Keratinocyte (primary cell): ENCODE measurements at regions not wholly inside any gene's neighbourhood (a gene's known extent, or its start where the extent isn't known, plus 50 kb on each side); places are given as distances from the start of the nearest gene placed in this dataset.

ENCODE experiments used
- DNase-seq: peaks from one replicate; pipeline ENCODE4 v3.0.0-alpha.2; 2011; ENCODE audit warnings: low read depth, missing footprints, low spot score
- FAIRE-seq: peaks from 2 replicates; lab custom pipeline; 2011; peaks lifted over from hg19 to GRCh38; lab: Jason Lieb, UNC
- H2AFZ ChIP-seq: 2 replicates; pipeline ENCODE4 v1.6.0; 2012; ENCODE audit warnings: low read length, control low read depth, inconsistent platforms; ENCODE audit not compliant: control insufficient read depth
- H3K27ac ChIP-seq: 2 replicates; pipeline ENCODE4 v1.5.1; 2011; ENCODE audit warnings: low read length; ENCODE audit not compliant: control insufficient read depth, insufficient read depth
- H3K27me3 ChIP-seq: 3 replicates; pipeline ENCODE4 v1.6.0; 2011; ENCODE audit warnings: low read length; ENCODE audit not compliant: control insufficient read depth, insufficient read depth; ENCODE audit errors: extremely low read depth
- H3K36me3 ChIP-seq, 2 experiments: 2 replicates in 1 of 2; 3 replicates in 1 of 2; pipeline ENCODE4 v1.5.1; 2011; ENCODE audit warnings: low read length in 2 of 2, mild to moderate bottlenecking in 1 of 2; ENCODE audit not compliant: control insufficient read depth in 2 of 2, insufficient read depth in 2 of 2; ENCODE audit errors: extremely low read depth in 1 of 2
- H3K4me1 ChIP-seq: 3 replicates; pipeline ENCODE4 v1.5.1; 2011; ENCODE audit warnings: low read length; ENCODE audit not compliant: control insufficient read depth, insufficient read depth; ENCODE audit errors: extremely low read depth
- H3K4me2 ChIP-seq: 3 replicates; pipeline ENCODE4 v1.6.0; 2011; ENCODE audit warnings: low read depth, low read length; ENCODE audit not compliant: control insufficient read depth, insufficient read depth; ENCODE audit errors: extremely low read depth
- H3K4me3 ChIP-seq, 3 experiments: fragments of 200-600 bp in 1 of 3; sonication (generic) in 1 of 3; 2 replicates in 2 of 3; 3 replicates in 1 of 3; pipeline ENCODE4 v1.5.1; 2011 to 2016; ENCODE audit warnings: low read length in 3 of 3, mild to moderate bottlenecking in 3 of 3, control low read depth in 2 of 3, inconsistent platforms in 1 of 3, low read depth in 1 of 3, mixed read lengths in 1 of 3, mixed run types in 1 of 3, moderate library complexity in 1 of 3; ENCODE audit not compliant: control insufficient read depth in 2 of 3, insufficient read depth in 2 of 3; ENCODE audit errors: extremely low read depth in 1 of 3
- H3K79me2 ChIP-seq: 2 replicates; pipeline ENCODE4 v1.6.0; 2012; ENCODE audit warnings: low read length; ENCODE audit not compliant: control insufficient read depth, insufficient read depth
- H3K9ac ChIP-seq: 3 replicates; pipeline ENCODE4 v1.6.0; 2011; ENCODE audit warnings: low read length; ENCODE audit not compliant: control insufficient read depth, insufficient read depth; ENCODE audit errors: extremely low read depth
- H3K9me1 ChIP-seq: 3 replicates; pipeline ENCODE4 v1.6.0; 2011; ENCODE audit warnings: low read length; ENCODE audit not compliant: control insufficient read depth, insufficient read depth; ENCODE audit errors: extremely low read depth
- H3K9me3 ChIP-seq: 2 replicates; pipeline ENCODE4 v1.5.1; 2012; ENCODE audit warnings: low read depth, low read length; ENCODE audit not compliant: control insufficient read depth
- H4K20me1 ChIP-seq: 3 replicates; pipeline ENCODE4 v1.6.0; 2011; ENCODE audit warnings: low read length; ENCODE audit not compliant: control insufficient read depth, insufficient read depth; ENCODE audit errors: extremely low read depth
- EZH2 ChIP-seq: IDR thresholded peaks from one replicate; pipeline ENCODE4 v1.6.1; 2012; ENCODE audit warnings: inconsistent platforms, mild to moderate bottlenecking, low read length, moderate library complexity
- dilution Hi-C: fragments of 300-500 bp; cut with MboI; formaldehyde crosslinking; loops from one replicate; pipeline ENCODE4 v1.7.0; 2020; ENCODE audit warnings: low sequenced_read_pairs; ENCODE audit not compliant: extremely low pct_ligation_motif_present
- TF ChIP-seq, protein P1 (sequence below), 3 experiments: IDR thresholded peaks in 1 of 3; conservative IDR thresholded peaks in 1 of 3; optimal IDR thresholded peaks in 1 of 3; 2 replicates in 2 of 3; 3 replicates in 1 of 3; pipeline versions ENCODE3 to v1.5.1; 2011; ENCODE audit warnings: low read length in 3 of 3, mild to moderate bottlenecking in 3 of 3, moderate library complexity in 2 of 3, control low read depth in 1 of 3, inconsistent platforms in 1 of 3; ENCODE audit not compliant: insufficient read depth in 2 of 3; ENCODE audit errors: extremely low read depth in 1 of 3

DNA sequence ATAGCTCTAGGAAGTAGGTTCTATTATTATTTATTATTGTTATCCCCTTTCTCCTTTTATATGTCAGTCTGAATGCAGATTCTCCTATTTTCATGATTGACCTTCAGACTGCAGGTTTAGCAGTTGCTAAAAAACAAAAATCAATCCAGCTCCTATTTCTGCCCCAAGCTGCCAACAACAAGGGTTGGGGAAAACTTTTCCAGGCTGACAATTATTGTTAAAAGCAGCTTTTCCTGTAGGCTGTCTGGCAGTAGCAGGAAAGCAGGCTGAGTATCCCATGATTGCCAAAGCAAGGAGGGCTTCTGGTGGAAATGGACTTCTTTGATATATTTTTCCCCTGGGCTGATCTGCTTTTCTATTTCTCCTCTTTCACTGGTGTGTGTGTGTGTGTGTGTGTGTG, 78.0 kb upstream of the CTLA4 start:
- Histone ChIP-seq H3K9me1 (no peaks in the 10 kb centered on the region), H4K20me1 (no peaks in the 10 kb centered on the region), H3K27ac (no peak overlapping the region), H2AFZ (no peak overlapping the region), H3K79me2 (no peaks in the 10 kb centered on the region), H3K4me2 (no peak overlapping the region), H3K9me3 (no peaks in the 10 kb centered on the region), H3K36me3 (no peaks in the 10 kb centered on the region), H3K4me3 (no peak overlapping the region), H3K27me3 (no peaks in the 10 kb centered on the region), H3K9ac (no peak overlapping the region), H3K4me1 (no peaks in the 10 kb centered on the region)
- FAIRE-seq, result no peak
- TF ChIP-seq, protein P1, sequence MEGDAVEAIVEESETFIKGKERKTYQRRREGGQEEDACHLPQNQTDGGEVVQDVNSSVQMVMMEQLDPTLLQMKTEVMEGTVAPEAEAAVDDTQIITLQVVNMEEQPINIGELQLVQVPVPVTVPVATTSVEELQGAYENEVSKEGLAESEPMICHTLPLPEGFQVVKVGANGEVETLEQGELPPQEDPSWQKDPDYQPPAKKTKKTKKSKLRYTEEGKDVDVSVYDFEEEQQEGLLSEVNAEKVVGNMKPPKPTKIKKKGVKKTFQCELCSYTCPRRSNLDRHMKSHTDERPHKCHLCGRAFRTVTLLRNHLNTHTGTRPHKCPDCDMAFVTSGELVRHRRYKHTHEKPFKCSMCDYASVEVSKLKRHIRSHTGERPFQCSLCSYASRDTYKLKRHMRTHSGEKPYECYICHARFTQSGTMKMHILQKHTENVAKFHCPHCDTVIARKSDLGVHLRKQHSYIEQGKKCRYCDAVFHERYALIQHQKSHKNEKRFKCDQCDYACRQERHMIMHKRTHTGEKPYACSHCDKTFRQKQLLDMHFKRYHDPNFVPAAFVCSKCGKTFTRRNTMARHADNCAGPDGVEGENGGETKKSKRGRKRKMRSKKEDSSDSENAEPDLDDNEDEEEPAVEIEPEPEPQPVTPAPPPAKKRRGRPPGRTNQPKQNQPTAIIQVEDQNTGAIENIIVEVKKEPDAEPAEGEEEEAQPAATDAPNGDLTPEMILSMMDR (optimal IDR thresholded peaks at IDR 0.05 in 1 of 3, IDR thresholded peaks at IDR 0.05 in 1 of 3, conservative IDR thresholded peaks at IDR 0.05 in 1 of 3; ENCODE audit: extremely low read depth in 1 of 3, insufficient read depth in 2 of 3, low read length in 3 of 3), result no peak
- no peak for TF ChIP-seq EZH2
- no peak for DNase-seq
- dilution Hi-C loops, result no loop called here

DNA sequence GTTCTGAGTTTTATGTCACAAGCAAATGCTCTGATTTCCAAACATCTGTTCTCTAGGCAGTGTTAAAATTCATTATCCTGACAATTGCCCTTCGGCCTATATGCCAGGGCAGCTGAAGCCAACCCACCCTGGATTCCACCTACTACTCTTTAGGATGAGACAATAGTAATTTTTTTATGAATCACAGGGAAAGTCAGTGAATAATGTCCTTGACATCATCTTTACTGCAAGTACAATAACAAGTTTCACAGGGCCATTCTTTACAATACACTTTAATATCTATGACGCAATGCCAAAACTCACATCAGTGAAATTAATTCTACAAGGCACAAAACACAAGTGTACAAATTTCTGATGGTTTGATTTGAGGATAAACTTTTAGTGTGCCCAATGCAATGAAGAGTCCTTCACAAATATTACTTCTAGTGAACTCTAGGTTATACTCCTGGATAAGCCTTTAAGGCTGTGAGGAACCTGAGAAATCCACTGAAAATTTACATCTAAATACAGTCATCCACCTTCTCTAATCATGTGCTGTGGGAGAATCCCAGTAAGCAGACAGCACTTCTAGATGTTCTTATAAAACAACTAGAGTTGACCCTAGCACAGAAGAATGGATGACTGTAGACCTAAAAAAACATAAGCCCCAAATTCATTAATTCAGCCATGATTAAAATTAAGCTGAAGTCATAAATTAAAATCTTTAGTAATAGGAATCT, 77.3 kb upstream of the CTLA4 start:
- Histone ChIP-seq H3K79me2 (no peaks in the 10 kb centered on the region), H3K9ac (no peak overlapping the region), H3K36me3 (no peaks in the 10 kb centered on the region), H3K4me3 (no peak overlapping the region), H3K27ac (no peak overlapping the region), H4K20me1 (no peaks in the 10 kb centered on the region), H3K4me1 (no peaks in the 10 kb centered on the region), H3K27me3 (no peaks in the 10 kb centered on the region), H3K9me1 (no peaks in the 10 kb centered on the region), H3K4me2 (no peak overlapping the region), H3K9me3 (no peaks in the 10 kb centered on the region), H2AFZ (no peak overlapping the region)
- FAIRE-seq, result no peak
- dilution Hi-C loops, result no loop called here
- TF ChIP-seq, protein P1 (optimal IDR thresholded peaks at IDR 0.05 in 1 of 3, IDR thresholded peaks at IDR 0.05 in 1 of 3, conservative IDR thresholded peaks at IDR 0.05 in 1 of 3; ENCODE audit: extremely low read depth in 1 of 3, insufficient read depth in 2 of 3, low read length in 3 of 3), result no peak
- TF ChIP-seq EZH2, result no peak
- no peak for DNase-seq
